ENCODE measurements at regions not wholly inside any gene's neighbourhood (a gene's known extent, or its start where the extent isn't known, plus 50 kb on each side); places are given as distances from the start of the nearest gene placed in this dataset.

DNA sequence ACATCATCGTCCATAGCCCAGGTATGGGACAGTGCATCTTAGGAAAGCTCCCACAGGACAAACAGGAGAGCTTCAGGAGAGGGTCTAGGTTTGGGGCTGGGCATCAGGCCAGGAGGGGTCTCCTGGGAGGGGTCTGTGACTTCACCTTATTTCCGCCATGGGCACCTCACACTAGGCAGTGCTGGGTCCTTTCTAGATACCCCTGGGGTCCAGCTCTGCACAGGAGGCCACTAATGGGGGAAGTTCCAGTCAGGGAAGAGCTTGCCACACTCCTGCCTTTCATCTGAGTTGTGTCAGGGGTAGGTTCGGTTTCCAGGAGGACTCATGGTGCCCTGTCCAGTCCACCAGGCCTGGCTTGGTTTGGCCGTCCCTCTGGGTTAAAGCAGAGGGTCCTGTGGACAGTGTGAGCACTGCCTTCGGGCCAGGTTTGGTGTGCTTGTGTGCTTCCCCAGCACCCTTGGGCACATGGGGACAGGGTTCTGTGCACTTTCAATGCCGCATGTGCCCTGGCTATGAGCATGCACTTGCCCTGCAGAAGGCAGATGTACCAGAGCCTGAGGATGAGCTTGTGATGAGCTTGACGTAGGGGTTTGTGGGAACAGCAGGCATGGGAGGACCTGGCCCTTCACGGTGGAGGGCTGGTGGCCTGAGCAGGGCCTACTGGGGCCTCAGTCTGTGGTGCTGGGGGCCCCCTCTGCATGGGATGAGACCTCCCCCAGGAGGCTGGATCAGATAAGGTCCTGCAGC lies 377.7 kb upstream of the NUPR2 start:
- DNase-seq (ENCODE audit: low read depth, low spot score) (no peak), FAIRE-seq (no peak)
- H3K9me3 ChIP-seq (replicated peaks; ENCODE audit: control insufficient read depth, insufficient read depth, low read length): peaks cover 3% of the 10 kb centered on the region
- H3K27me3 ChIP-seq (ENCODE audit: control insufficient read depth in 2 of 2, insufficient read depth in 2 of 2, low read length in 2 of 2): no peaks in the 10 kb centered on the region
- dilution Hi-C loops (cut with MboI; ENCODE audit: extremely low pct_ligation_motif_present, low sequenced_read_pairs) (no loop called here), intact Hi-C loops (cut with micrococcal nuclease) (no loop called here)
- no peaks in the 10 kb centered on the region for H3K4me1 ChIP-seq (ENCODE audit: control insufficient read depth, extremely low read depth, insufficient read depth, low read length)
- H2AFZ ChIP-seq (ENCODE audit: low read depth, low read length): no peak overlapping the region
- no peak overlapping the region for H3K27ac ChIP-seq (ENCODE audit: insufficient read depth, low read depth, low read length)
- no TSS peak for BruUV-seq (replicated peaks)
- no peaks in the 10 kb centered on the region for H3K9me1 ChIP-seq (replicated peaks; ENCODE audit: control insufficient read depth, extremely low read depth, insufficient read depth, low read length)
- H3K4me3 ChIP-seq (replicated peaks in 1 of 3; ENCODE audit: insufficient read depth in 1 of 3, low read depth in 1 of 3, low read length in 3 of 3): no peak overlapping the region
- TF ChIP-seq JUN (IDR thresholded peaks at IDR 0.05; ENCODE audit: borderline replicate concordance, insufficient read depth, insufficient read length, low read depth) (no peak), EZH2 (IDR thresholded peaks at IDR 0.05; ENCODE audit: borderline replicate concordance, low read depth, low read length, severe bottlenecking) (no peak), POLR2AphosphoS5 (IDR thresholded peaks at IDR 0.05; ENCODE audit: insufficient read depth, low read depth, low read length) (no peak), FOS (IDR thresholded peaks at IDR 0.05; ENCODE audit: borderline replicate concordance, insufficient read depth, low read length) (no peak), GATA2 (IDR thresholded peaks at IDR 0.05; ENCODE audit: insufficient read depth, insufficient read length, low read depth, low read length) (no peak), MYC (IDR thresholded peaks at IDR 0.05; ENCODE audit: low read depth, low read length) (no peak), POLR2A (IDR thresholded peaks at IDR 0.05; ENCODE audit: low read depth, low read length) (no peak)
- TF ChIP-seq, protein P1, sequence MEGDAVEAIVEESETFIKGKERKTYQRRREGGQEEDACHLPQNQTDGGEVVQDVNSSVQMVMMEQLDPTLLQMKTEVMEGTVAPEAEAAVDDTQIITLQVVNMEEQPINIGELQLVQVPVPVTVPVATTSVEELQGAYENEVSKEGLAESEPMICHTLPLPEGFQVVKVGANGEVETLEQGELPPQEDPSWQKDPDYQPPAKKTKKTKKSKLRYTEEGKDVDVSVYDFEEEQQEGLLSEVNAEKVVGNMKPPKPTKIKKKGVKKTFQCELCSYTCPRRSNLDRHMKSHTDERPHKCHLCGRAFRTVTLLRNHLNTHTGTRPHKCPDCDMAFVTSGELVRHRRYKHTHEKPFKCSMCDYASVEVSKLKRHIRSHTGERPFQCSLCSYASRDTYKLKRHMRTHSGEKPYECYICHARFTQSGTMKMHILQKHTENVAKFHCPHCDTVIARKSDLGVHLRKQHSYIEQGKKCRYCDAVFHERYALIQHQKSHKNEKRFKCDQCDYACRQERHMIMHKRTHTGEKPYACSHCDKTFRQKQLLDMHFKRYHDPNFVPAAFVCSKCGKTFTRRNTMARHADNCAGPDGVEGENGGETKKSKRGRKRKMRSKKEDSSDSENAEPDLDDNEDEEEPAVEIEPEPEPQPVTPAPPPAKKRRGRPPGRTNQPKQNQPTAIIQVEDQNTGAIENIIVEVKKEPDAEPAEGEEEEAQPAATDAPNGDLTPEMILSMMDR (IDR thresholded peaks at IDR 0.05; ENCODE audit: extremely low read depth in 1 of 2, insufficient read depth in 1 of 2, low read depth in 1 of 2, low read length in 2 of 2): no peak
- TF ChIP-seq, protein P2, sequence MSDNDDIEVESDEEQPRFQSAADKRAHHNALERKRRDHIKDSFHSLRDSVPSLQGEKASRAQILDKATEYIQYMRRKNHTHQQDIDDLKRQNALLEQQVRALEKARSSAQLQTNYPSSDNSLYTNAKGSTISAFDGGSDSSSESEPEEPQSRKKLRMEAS (IDR thresholded peaks at IDR 0.05; ENCODE audit: insufficient read depth, insufficient read length): no peak
- POLR2A ChIA-PET: no interaction called here
- no peak overlapping the region for H3K4me2 ChIP-seq (ENCODE audit: insufficient read depth, low read length)
- no peaks in the 10 kb centered on the region for H3K79me2 ChIP-seq (ENCODE audit: control insufficient read depth, insufficient read depth, low read length)
- CTCF ChIA-PET: no interaction called here
- no peaks in the 10 kb centered on the region for H3K36me3 ChIP-seq (ENCODE audit: control insufficient read depth in 2 of 2, extremely low read depth in 1 of 2, insufficient read depth in 2 of 2, low read length in 2 of 2)
- H3K9ac ChIP-seq (replicated peaks; ENCODE audit: extremely low read depth, insufficient read depth, low read length): no peak overlapping the region
- H4K20me1 ChIP-seq (replicated peaks; ENCODE audit: control insufficient read depth, extremely low read depth, insufficient read depth, low read length): no peaks in the 10 kb centered on the region
